HG03196 (cell line): ENCODE measurements at regions not wholly inside any gene's neighbourhood (a gene's known extent, or its start where the extent isn't known, plus 50 kb on each side); places are given as distances from the start of the nearest gene placed in this dataset.
"Not testable (repeated sequence)": the region's sequence is repeated elsewhere in the genome, so short reads cannot be mapped to it uniquely, and the experiment has no call there.

Experiments used
- ATAC-seq: cut with Tn5 transposase; IDR thresholded peaks from one replicate; pipeline ENCODE4 v1.9.1; 2021; ENCODE audit not compliant: unreplicated experiment

- ATAC-seq = no peak
Observed at GRCh38 chr3:10625323-10625722, 119.9 kb upstream of the ATP2B2 start.

GRCh38 chr3:10627884-10628572 is 122.6 kb upstream of the ATP2B2 start:
- no peak for ATAC-seq

- ATAC-seq = no peak
Observed at GRCh38 chr3:10628891-10629670, 123.7 kb upstream of the ATP2B2 start.

GRCh38 chr3:10629671-10630040 is 124.3 kb upstream of the ATP2B2 start:
- ATAC-seq = no peak

GRCh38 chr3:10631224-10631623 is 125.8 kb upstream of the ATP2B2 start:
- no peak for ATAC-seq

- ATAC-seq = no peak
Observed at GRCh38 chr3:10632125-10632524, 126.7 kb upstream of the ATP2B2 start.

GRCh38 chr3:10632741-10633140 is 127.4 kb upstream of the ATP2B2 start:
- no peak for ATAC-seq

- no peak for ATAC-seq
Observed at GRCh38 chr3:10635446-10636076, 130.2 kb upstream of the ATP2B2 start.

GRCh38 chr3:10637342-10637741 is 132.0 kb upstream of the ATP2B2 start:
- ATAC-seq = no peak

- no peak for ATAC-seq
Observed at GRCh38 chr3:10638466-10638865, 133.1 kb upstream of the ATP2B2 start.

- ATAC-seq = no peak
Observed at GRCh38 chr3:10641760-10642159, 136.4 kb upstream of the ATP2B2 start.

GRCh38 chr3:10644189-10644588 is 138.8 kb upstream of the ATP2B2 start:
- no peak for ATAC-seq

- no peak for ATAC-seq
Observed at GRCh38 chr3:10645800-10646199, 140.4 kb upstream of the ATP2B2 start.

- no peak for ATAC-seq
Observed at GRCh38 chr3:10646531-10647335, 141.3 kb upstream of the ATP2B2 start.

GRCh38 chr3:10647376-10647775 is 142.0 kb upstream of the ATP2B2 start:
- no peak for ATAC-seq

- ATAC-seq = no peak
Observed at GRCh38 chr3:10648181-10648580, 142.8 kb upstream of the ATP2B2 start.

- ATAC-seq = not testable (repeated sequence)
Observed at GRCh38 chr3:10649463-10649862, 144.1 kb upstream of the ATP2B2 start.

GRCh38 chr3:10651506-10651905 is 146.1 kb upstream of the ATP2B2 start:
- no peak for ATAC-seq

GRCh38 chr3:10653241-10653640 is 147.9 kb upstream of the ATP2B2 start:
- ATAC-seq = no peak

GRCh38 chr3:10653866-10654611 is 148.7 kb upstream of the ATP2B2 start:
- no peak for ATAC-seq

GRCh38 chr3:10655105-10655504 is 149.7 kb upstream of the ATP2B2 start:
- no peak for ATAC-seq
